ENCODE measurements at regions not wholly inside any gene's neighbourhood (a gene's known extent, or its start where the extent isn't known, plus 50 kb on each side); places are given as distances from the start of the nearest gene placed in this dataset.

DNA sequence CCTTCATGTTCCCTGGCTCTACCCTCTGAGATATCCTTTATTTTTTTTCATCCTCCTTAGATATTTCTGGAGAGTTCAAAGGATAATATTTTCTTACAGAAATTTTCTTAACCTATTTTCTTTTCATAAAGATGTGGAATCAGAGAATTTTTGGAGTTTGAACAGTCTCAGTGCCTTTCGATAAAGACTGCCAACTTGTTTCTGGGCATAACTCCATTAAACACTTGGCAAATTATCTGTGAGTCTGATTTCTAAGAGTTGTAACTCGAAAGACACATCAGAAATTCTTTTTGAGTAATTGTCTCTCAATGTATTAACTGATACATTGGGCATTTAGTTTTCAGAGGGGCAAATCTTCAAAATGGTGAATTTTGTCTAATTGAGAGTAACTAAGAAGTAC is 1255.6 kb downstream of the NCAM2 start:
- TF ChIP-seq, protein P1, sequence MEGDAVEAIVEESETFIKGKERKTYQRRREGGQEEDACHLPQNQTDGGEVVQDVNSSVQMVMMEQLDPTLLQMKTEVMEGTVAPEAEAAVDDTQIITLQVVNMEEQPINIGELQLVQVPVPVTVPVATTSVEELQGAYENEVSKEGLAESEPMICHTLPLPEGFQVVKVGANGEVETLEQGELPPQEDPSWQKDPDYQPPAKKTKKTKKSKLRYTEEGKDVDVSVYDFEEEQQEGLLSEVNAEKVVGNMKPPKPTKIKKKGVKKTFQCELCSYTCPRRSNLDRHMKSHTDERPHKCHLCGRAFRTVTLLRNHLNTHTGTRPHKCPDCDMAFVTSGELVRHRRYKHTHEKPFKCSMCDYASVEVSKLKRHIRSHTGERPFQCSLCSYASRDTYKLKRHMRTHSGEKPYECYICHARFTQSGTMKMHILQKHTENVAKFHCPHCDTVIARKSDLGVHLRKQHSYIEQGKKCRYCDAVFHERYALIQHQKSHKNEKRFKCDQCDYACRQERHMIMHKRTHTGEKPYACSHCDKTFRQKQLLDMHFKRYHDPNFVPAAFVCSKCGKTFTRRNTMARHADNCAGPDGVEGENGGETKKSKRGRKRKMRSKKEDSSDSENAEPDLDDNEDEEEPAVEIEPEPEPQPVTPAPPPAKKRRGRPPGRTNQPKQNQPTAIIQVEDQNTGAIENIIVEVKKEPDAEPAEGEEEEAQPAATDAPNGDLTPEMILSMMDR (IDR thresholded peaks at IDR 0.05; ENCODE audit: low read depth, low read length) = no peak
- no peak overlapping the region for H3K4me3 ChIP-seq (ENCODE audit: low read depth, low read length)

DNA sequence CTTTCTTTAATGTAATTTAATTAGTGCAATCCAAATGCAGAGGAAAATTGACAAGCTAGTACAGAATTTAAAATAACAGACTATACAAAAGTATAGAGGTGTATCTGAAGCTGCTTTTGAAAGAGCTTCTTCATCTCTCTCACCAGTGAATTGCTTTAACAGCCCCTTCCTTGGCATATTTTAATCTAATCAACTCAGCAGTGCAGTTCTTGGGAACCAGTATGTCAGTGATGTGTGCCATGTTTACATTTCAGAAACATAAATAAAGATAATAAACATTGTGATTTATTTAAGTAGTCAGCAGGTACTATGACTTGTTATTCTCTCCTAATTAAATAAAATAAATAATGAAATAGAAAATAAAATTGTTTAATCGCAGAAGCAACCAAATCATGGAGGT is 1260.6 kb downstream of the NCAM2 start:
- H3K4me3 ChIP-seq (ENCODE audit: low read depth, low read length) = no peak overlapping the region
- TF ChIP-seq, protein P1 (IDR thresholded peaks at IDR 0.05; ENCODE audit: low read depth, low read length) = no peak

DNA sequence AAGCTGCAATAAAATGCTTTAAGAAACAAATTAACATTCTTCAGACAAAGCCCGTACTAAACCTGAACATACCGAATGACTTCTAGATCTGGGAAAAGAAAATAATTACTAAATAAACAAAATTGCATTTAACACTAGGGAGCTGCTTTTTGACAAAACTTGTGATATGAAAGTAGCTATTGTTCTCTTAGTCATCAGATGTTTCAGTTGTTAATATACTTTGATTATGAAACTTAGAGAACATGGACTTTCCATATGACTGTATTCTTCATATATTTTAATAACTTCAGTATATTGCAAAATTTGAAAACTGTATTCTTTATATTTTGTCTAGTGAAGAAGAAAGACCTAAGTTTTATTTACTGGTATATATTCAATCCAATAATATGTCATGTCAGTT is 1262.1 kb downstream of the NCAM2 start:
- TF ChIP-seq, protein P1 (IDR thresholded peaks at IDR 0.05; ENCODE audit: low read depth, low read length) = no peak
- H3K4me3 ChIP-seq (ENCODE audit: low read depth, low read length) = no peak overlapping the region

DNA sequence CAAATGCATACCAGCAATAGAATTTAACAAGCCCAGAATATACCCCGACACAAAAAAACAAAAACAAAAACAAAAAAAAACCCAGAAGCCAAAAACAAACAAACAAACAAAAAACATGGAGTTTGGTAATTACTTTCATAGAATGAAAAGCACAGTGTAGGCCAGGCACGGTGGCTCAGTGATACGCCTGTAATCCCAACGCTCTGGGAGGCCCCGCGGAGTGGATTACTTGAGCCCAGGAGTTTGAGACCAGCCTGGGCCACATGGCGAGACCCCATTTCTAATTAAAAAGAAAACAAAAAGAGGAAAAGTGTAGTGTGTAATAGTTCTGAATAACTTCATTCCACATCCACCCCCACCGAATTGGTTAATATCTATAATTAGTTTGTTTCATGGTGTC is 1265.7 kb downstream of the NCAM2 start:
- TF ChIP-seq, protein P1 (IDR thresholded peaks at IDR 0.05; ENCODE audit: low read depth, low read length) = no peak
- H3K4me3 ChIP-seq (ENCODE audit: low read depth, low read length) = no peak overlapping the region

DNA sequence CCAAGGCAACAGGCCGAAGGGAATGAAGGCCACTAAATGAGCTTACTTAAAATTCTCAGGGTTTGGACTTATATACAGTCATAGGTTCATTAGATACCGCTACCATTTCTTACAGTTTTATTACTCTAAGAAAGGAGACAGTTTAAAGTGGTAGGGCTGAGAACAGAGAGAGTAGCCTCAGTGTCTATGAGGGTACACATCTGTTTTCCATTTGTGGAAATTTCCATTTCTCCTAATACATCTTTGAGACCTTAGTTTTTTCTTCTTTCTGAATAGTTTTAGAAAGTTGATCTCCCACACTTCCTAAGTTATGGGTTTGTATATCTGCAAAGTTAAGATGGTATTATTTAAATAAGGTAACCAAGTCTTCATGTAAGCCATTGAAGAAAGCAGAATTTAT is 1279.1 kb downstream of the NCAM2 start:
- no peak overlapping the region for H3K4me3 ChIP-seq (ENCODE audit: low read depth, low read length)
- TF ChIP-seq, protein P1 (IDR thresholded peaks at IDR 0.05; ENCODE audit: low read depth, low read length) = no peak

DNA sequence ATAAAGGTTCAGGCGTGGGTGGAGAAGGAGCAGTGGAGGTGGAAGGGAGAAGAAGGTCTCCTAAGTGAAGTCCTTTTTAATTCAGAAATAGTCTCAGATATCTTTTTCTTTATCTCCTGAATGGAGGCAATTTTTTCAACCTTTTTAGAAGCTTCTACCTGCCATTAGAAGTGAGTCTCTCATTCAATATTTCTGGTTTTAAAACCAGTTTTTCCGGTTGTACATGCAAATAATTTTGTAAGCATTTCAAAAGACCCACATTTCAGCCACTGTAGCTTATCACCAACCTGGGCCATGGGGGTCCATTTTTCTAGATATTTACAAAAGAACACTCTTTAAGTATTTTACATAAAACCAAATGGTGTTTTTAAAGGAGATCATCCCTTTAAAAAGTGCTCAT is 1280.2 kb downstream of the NCAM2 start:
- no peak overlapping the region for H3K4me3 ChIP-seq (ENCODE audit: low read depth, low read length)
- TF ChIP-seq, protein P1 (IDR thresholded peaks at IDR 0.05; ENCODE audit: low read depth, low read length) = no peak

DNA sequence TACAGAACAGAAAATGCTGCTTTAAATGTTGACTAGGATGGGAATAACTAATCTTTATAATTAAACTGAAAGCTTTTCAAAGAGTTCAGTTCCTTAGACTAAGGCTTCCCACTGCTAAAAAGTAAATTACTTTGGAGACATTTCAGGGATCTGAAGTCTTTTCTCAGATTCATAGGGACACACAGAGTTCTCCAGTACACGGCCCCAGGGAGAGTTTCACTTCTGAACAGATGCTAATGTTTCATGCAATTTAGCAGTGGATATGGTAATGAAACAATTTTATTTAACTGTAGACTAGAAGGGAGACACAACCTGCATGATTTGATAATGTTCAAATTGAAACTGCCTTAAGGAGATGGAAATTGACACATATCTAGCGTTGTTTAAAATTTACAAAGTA is 1282.6 kb downstream of the NCAM2 start:
- no peak overlapping the region for H3K4me3 ChIP-seq (ENCODE audit: low read depth, low read length)
- TF ChIP-seq, protein P1 (IDR thresholded peaks at IDR 0.05; ENCODE audit: low read depth, low read length) = no peak

All from WI38 (cell line).